ENCODE measurements at regions not wholly inside any gene's neighbourhood (a gene's known extent, or its start where the extent isn't known, plus 50 kb on each side); places are given as distances from the start of the nearest gene placed in this dataset.
A peak's percentile ranks its signal among the peaks of the same experiment; 100 is the strongest.

DNA sequence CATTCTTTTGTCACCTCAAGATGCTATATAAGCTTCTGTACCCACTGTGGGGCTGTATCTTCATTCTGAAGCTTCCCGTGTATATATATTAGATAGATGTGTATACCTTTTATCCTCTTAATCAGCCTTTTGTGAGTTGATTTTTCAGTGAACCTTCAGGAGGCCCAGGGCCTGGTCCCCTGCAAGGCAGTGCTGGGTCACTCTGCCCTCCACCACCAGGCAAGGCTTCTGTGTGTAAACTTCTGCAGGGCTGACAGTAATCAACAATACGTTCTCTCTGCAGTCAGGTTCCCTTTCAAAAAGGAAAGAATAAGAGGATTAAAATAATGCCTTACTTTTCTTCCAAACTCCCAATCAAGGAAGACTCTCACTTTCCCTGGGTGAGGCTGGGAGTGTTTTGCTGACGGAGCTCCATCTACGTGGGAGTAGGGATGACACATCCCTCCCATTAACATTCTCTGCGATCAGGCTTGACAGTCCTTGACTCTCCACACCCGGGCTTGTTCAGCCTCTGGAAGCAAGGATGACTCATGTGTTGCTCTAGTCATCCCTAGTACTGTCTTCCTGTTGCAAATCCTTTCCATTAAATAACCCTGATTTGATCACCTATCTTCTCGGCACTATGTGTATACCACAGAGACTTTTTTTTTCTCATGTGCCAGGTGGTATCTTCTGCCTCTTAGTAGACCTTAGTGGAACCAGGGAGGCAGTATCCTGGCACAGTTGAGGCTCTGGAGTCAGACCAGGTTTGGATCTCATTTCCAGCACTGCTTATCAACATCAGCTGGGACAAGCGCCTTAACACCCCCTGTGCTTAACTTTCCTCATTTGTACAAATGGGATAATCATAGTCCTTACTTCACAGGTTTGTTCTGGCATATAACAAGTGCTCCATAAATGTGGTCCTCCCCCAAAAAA is 70.3 kb upstream of the KCNK1 start:
- H3K27ac ChIP-seq: no peak overlapping the region
- peaks cover 0 to 8% (median 0%) of the 10 kb centered on the region in 12 donors for H3K9me3 ChIP-seq
- peak; percentile 10 to 97 (median 58) for ATAC-seq
- H3K36me3 ChIP-seq: no peaks in the 10 kb centered on the region
- DNase-seq: peak in 2 of 5 donors; percentile 10 to 52
- intact Hi-C loops (cut with DNase I): no loop called here
- H3K4me1 ChIP-seq: no peaks in the 10 kb centered on the region
- H3K27me3 ChIP-seq: no peaks in the 10 kb centered on the region
- no peak overlapping the region for H3K4me3 ChIP-seq
- 37 to 53% (median 47%) methylated on average over 8 of the region's 8 CpGs for WGBS, 4 donors
- TF ChIP-seq, protein P1, sequence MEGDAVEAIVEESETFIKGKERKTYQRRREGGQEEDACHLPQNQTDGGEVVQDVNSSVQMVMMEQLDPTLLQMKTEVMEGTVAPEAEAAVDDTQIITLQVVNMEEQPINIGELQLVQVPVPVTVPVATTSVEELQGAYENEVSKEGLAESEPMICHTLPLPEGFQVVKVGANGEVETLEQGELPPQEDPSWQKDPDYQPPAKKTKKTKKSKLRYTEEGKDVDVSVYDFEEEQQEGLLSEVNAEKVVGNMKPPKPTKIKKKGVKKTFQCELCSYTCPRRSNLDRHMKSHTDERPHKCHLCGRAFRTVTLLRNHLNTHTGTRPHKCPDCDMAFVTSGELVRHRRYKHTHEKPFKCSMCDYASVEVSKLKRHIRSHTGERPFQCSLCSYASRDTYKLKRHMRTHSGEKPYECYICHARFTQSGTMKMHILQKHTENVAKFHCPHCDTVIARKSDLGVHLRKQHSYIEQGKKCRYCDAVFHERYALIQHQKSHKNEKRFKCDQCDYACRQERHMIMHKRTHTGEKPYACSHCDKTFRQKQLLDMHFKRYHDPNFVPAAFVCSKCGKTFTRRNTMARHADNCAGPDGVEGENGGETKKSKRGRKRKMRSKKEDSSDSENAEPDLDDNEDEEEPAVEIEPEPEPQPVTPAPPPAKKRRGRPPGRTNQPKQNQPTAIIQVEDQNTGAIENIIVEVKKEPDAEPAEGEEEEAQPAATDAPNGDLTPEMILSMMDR (IDR thresholded peaks at IDR 0.05): no peak
- no peak for TF ChIP-seq POLR2A (IDR thresholded peaks at IDR 0.05)

DNA sequence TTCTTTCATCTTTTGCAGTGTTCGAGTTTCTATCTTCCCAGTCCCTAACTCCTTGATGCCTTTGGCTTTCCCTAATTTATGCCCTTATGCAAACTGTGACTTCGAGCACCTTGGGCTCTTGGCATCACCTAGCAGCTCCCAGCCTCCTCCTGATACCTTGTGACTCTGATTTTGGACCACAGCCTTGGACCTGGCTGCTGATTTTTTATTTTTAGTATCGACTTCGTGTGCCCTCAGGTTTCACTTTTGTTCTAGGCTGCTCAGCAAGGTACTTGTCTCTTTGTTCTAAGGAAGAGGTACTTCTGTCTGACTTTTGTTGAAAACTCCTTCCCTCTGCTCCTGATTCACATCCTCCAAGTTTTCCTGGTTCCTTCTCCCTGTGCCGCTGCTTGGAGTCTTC is 69.6 kb upstream of the KCNK1 start:
- no peaks in the 10 kb centered on the region for H3K27me3 ChIP-seq
- TF ChIP-seq POLR2A (IDR thresholded peaks at IDR 0.05): no peak
- TF ChIP-seq, protein P1 (IDR thresholded peaks at IDR 0.05): no peak
- H3K36me3 ChIP-seq: no peaks in the 10 kb centered on the region
- WGBS, 4 donors: 53 to 61% (median 58%) methylated on average over 5 of the region's 5 CpGs
- no peaks in the 10 kb centered on the region for H3K4me1 ChIP-seq
- H3K27ac ChIP-seq: no peak overlapping the region
- ATAC-seq: peak in 1 of 4 donors; percentile 14
- DNase-seq: no peak
- no peak overlapping the region for H3K4me3 ChIP-seq
- intact Hi-C loops (cut with DNase I): no loop called here
- peaks cover 0 to 8% (median 0%) of the 10 kb centered on the region in 12 donors for H3K9me3 ChIP-seq

DNA sequence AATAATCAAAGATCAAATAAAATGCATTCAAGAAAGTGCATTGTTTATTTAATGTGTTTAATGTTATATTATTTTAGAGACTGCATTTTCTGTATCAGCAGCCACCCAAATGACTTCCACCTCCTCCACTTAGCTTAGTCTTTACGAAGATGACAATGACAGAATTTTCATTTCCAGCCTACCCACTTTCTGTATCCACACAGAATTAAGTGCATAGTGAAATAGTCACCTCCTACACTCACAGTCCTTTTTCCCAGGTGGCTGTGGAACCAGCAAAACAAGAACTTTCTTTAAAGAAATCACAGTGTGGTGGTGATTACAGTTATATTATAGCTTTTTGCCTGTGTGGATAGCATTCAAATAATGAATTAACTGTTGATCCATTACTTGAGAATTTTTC is 66.2 kb upstream of the KCNK1 start:
- Histone ChIP-seq H3K27ac (no peak overlapping the region), H3K27me3 (no peaks in the 10 kb centered on the region), H3K36me3 (no peaks in the 10 kb centered on the region), H3K4me3 (no peak overlapping the region), H3K9me3 (peaks cover 0 to 8% (median 0%) of the 10 kb centered on the region in 12 donors), H3K4me1 (no peaks in the 10 kb centered on the region)
- no peak for DNase-seq
- WGBS, 4 donors: 86 to 88% (median 87%) methylated on average over 1 of the region's 1 CpG
- TF ChIP-seq, protein P1 (IDR thresholded peaks at IDR 0.05): no peak
- TF ChIP-seq POLR2A (IDR thresholded peaks at IDR 0.05): no peak
- no peak for ATAC-seq
- intact Hi-C loops (cut with DNase I): no loop called here

GRCh38 chr1:233549404-233549803 is 64.5 kb upstream of the KCNK1 start:
- no peak for TF ChIP-seq POLR2A (IDR thresholded peaks at IDR 0.05)
- TF ChIP-seq, protein P1 (IDR thresholded peaks at IDR 0.05): no peak
- Histone ChIP-seq H3K9me3 (peaks cover 0 to 8% (median 0%) of the 10 kb centered on the region in 12 donors), H3K36me3 (no peaks in the 10 kb centered on the region), H3K4me1 (no peaks in the 10 kb centered on the region), H3K27ac (no peak overlapping the region), H3K4me3 (no peak overlapping the region), H3K27me3 (no peaks in the 10 kb centered on the region)
- no peak for ATAC-seq
- no peak for DNase-seq
- intact Hi-C loops (cut with DNase I): no loop called here
- 10 to 42% (median 31%) methylated on average over 2 of the region's 2 CpGs for WGBS, 4 donors

Measured in heart left ventricle (tissue), 16 donors.